ENCODE measurements at regions not wholly inside any gene's neighbourhood (a gene's known extent, or its start where the extent isn't known, plus 50 kb on each side); places are given as distances from the start of the nearest gene placed in this dataset.

GRCh38 chr5:97629276-97629675 is 446.2 kb upstream of the RIOK2 start:
- DNase-seq (ENCODE audit: extremely low spot score), result no peak
- ChIA-PET POLR2A (no interaction called here), CTCF (no interaction called here)

GRCh38 chr5:97635553-97635952 is 452.5 kb upstream of the RIOK2 start:
- ChIA-PET CTCF (no interaction called here), POLR2A (no interaction called here)
- TF ChIP-seq CTCF (IDR thresholded peaks at IDR 0.05; ENCODE audit: control extremely low read depth, extremely low read depth, low read depth, missing control alignments), result no peak
- no peak for DNase-seq (ENCODE audit: extremely low spot score)

More at GRCh38 chr5:97629276-97629675, 446.2 kb upstream of the RIOK2 start:
- TF ChIP-seq CTCF (IDR thresholded peaks at IDR 0.05; ENCODE audit: control extremely low read depth, extremely low read depth, low read depth, missing control alignments), result no peak

GRCh38 chr5:97636766-97637165 is 453.7 kb upstream of the RIOK2 start:
- CTCF ChIA-PET, result no interaction called here
- no peak for TF ChIP-seq CTCF (IDR thresholded peaks at IDR 0.05; ENCODE audit: control extremely low read depth, extremely low read depth, low read depth, missing control alignments)
- DNase-seq (ENCODE audit: extremely low spot score), result no peak
- POLR2A ChIA-PET, result no interaction called here

GRCh38 chr5:97641081-97641480 is 458.0 kb upstream of the RIOK2 start:
- CTCF ChIA-PET, result interaction anchor here (1.7 kb wide), 1 partner anchor 28 kb away, joined by 3 read pairs; no protein-coding TSS in a partner anchor
- DNase-seq (ENCODE audit: extremely low spot score), result no peak
- no peak for TF ChIP-seq CTCF (IDR thresholded peaks at IDR 0.05; ENCODE audit: control extremely low read depth, extremely low read depth, low read depth, missing control alignments)
- POLR2A ChIA-PET, result no interaction called here

- CTCF ChIA-PET, result no interaction called here
- no peak for TF ChIP-seq CTCF (IDR thresholded peaks at IDR 0.05; ENCODE audit: control extremely low read depth, extremely low read depth, low read depth, missing control alignments)
- POLR2A ChIA-PET, result no interaction called here
- DNase-seq (ENCODE audit: extremely low spot score), result no peak
Measured at GRCh38 chr5:97644206-97644605, 461.2 kb upstream of the RIOK2 start.

- POLR2A ChIA-PET, result no interaction called here
- no peak for TF ChIP-seq CTCF (IDR thresholded peaks at IDR 0.05; ENCODE audit: control extremely low read depth, extremely low read depth, low read depth, missing control alignments)
Measured at GRCh38 chr5:97644896-97645295, 461.8 kb upstream of the RIOK2 start.

GRCh38 chr5:97657239-97657638 is 474.2 kb upstream of the RIOK2 start:
- TF ChIP-seq CTCF (IDR thresholded peaks at IDR 0.05; ENCODE audit: control extremely low read depth, extremely low read depth, low read depth, missing control alignments), result no peak
- DNase-seq (ENCODE audit: extremely low spot score), result no peak
- ChIA-PET POLR2A (no interaction called here), CTCF (no interaction called here)

More at GRCh38 chr5:97644896-97645295, 461.8 kb upstream of the RIOK2 start:
- no peak for DNase-seq (ENCODE audit: extremely low spot score)
- CTCF ChIA-PET, result no interaction called here

Data from GM10248 (cell line).